Myocyte (in vitro differentiated cells): ENCODE measurements at regions not wholly inside any gene's neighbourhood (a gene's known extent, or its start where the extent isn't known, plus 50 kb on each side); places are given as distances from the start of the nearest gene placed in this dataset.
"Not testable (repeated sequence)": the region's sequence is repeated elsewhere in the genome, so short reads cannot be mapped to it uniquely, and the experiment has no call there.

Experiments
- DNase-seq: peaks from one replicate; pipeline ENCODE4 v3.0.0-alpha.2; 2012; ENCODE audit warnings: low read depth

- DNase-seq: no peak
These were observed 142.9 kb downstream of the TFAP2B start for GRCh38 chr6:50961611-50962010.

- DNase-seq: no peak
These were observed 143.6 kb downstream of the TFAP2B start for GRCh38 chr6:50962213-50962759.

- no peak for DNase-seq
These were observed 145.3 kb downstream of the TFAP2B start for GRCh38 chr6:50963952-50964351.

GRCh38 chr6:50965495-50965894 lies 146.8 kb downstream of the TFAP2B start:
- DNase-seq: no peak

GRCh38 chr6:50966532-50966931 lies 147.9 kb downstream of the TFAP2B start:
- DNase-seq: no peak

GRCh38 chr6:50966986-50967385 lies 148.3 kb downstream of the TFAP2B start:
- no peak for DNase-seq

GRCh38 chr6:50968246-50968645 lies 149.6 kb downstream of the TFAP2B start:
- DNase-seq: not testable (repeated sequence)

- no peak for DNase-seq
These were observed 152.2 kb downstream of the TFAP2B start for GRCh38 chr6:50970908-50971307.

- no peak for DNase-seq
These were observed 154.8 kb downstream of the TFAP2B start for GRCh38 chr6:50973464-50973863.

- DNase-seq: no peak
These were observed 155.6 kb downstream of the TFAP2B start for GRCh38 chr6:50974319-50974718.

GRCh38 chr6:50975216-50975615 lies 156.5 kb downstream of the TFAP2B start:
- no peak for DNase-seq

- DNase-seq: no peak
These were observed 158.2 kb downstream of the TFAP2B start for GRCh38 chr6:50976907-50977306.

GRCh38 chr6:50977796-50978195 lies 159.1 kb downstream of the TFAP2B start:
- no peak for DNase-seq

- no peak for DNase-seq
These were observed 159.9 kb downstream of the TFAP2B start for GRCh38 chr6:50978380-50979170.

- DNase-seq: no peak
These were observed 160.5 kb downstream of the TFAP2B start for GRCh38 chr6:50979171-50979525.

- no peak for DNase-seq
These were observed 165.5 kb downstream of the TFAP2B start for GRCh38 chr6:50984135-50984534.

- no peak for DNase-seq
These were observed 167.6 kb downstream of the TFAP2B start for GRCh38 chr6:50986319-50986718.

- no peak for DNase-seq
These were observed 170.5 kb downstream of the TFAP2B start for GRCh38 chr6:50989123-50989522.

- no peak for DNase-seq
These were observed 172.2 kb downstream of the TFAP2B start for GRCh38 chr6:50990750-50991446.

GRCh38 chr6:50992232-50992631 lies 173.6 kb downstream of the TFAP2B start:
- DNase-seq: no peak

GRCh38 chr6:50992704-50993625 lies 174.3 kb downstream of the TFAP2B start:
- no peak for DNase-seq
